VCaP (cell line): ENCODE measurements at regions not wholly inside any gene's neighbourhood (a gene's known extent, or its start where the extent isn't known, plus 50 kb on each side); places are given as distances from the start of the nearest gene placed in this dataset.
A peak's percentile ranks its signal among the peaks of the same experiment; 100 is the strongest.

Experiments used
- H3K27ac ChIP-seq: fragments of 450-650 bp; 2 replicates; pipeline ENCODE4 v1.5.1; 2017
- CTCF ChIP-seq: fragments of 450-650 bp; conservative IDR thresholded peaks from 2 replicates; pipeline ENCODE4 v1.5.1; 2017; ENCODE audit warnings: mild to moderate bottlenecking, moderate library complexity

DNA sequence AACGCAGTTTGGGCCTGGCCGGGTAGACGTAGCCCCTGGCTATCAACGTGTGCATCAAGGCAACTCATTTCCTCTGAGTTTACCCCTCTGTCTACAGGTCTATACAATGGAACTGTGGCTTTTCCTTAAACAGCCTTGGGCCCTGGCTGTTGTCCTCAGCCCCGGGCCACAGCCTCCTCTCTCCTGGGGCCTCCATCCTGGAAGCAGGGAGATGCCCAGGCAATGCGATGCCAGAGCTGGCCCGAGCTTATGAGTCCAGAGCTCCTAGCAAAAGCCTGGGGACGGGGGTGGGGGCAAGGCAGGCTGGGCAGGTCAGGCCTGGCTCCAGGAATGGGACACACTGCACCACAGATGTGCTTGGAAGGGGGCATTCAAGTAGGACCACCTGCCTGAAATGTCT, 89.6 kb upstream of the SMNDC1 start:
- H3K27ac ChIP-seq: no peak overlapping the region
- no peak for TF ChIP-seq CTCF

GRCh38 chr10:110394898-110395297, 90.2 kb upstream of the SMNDC1 start:
- TF ChIP-seq CTCF: no peak

DNA sequence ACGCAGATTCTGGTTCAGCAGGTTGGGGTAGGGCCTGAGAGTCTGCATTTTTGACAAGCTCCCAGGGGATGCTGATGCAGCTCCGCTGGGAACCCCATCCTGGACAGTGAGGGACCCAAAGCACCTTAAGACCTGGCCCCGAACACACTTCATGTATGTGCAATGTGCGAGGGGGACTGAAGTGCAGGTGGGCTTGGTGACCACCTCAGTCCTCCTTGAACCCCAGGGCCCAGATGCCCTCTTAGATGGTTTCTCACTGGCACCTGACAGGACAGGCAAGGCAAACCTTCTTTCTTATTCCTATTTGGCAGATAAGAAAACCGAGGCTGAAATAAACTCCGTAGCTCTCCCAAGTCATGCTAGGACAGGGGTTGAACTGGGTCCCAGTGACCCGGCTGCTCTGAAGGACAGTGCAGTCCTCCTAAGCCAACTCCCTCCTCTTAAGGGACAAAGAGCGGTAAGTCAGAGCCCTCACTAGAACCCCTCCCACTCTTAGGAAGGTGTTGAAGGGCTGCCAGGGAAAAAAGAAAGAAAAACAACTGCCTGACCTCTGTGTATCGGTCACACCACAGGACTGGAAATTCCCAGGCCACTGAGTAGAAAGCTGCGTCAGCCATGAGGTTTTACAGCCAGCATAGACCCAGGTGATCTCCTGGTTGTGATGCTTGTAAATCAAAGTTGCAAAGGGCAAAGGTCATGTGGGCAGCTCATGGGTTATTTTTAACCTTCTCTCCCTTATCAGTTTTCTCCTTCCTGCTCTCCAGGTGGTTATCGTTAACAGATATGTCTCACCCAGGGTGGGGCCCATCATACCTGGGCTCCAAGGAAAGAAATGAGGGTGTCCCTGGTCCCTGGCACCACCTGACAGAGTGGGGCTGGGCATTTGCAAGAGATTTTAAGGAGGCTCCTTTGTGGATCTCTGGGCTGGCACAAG, 90.9 kb upstream of the SMNDC1 start:
- TF ChIP-seq CTCF: no peak
- peak overlapping the region; percentile 29; the same call in 1 of the 2 replicates for H3K27ac ChIP-seq

More at GRCh38 chr10:110394898-110395297, 90.2 kb upstream of the SMNDC1 start:
- no peak overlapping the region for H3K27ac ChIP-seq

DNA sequence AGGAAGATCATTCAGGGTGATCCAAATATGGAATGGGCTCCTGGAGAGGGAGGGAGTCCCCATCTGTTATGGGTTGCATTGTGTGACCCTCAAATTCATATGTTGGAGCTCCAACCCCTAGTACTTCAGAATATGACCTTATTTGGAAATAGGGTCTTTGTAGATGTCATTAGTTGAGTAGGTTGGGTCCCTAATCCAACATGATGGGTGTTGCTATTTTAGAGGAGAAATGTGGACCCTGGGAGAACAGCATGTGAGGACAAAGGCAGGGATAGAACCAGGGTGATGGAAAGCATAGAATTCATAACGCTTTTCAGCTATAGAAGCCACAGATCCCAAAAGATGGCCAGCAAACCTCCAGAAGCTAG, 91.5 kb upstream of the SMNDC1 start:
- peak overlapping the region; percentile 29; the same call in 1 of the 2 replicates for H3K27ac ChIP-seq
- no peak for TF ChIP-seq CTCF

DNA sequence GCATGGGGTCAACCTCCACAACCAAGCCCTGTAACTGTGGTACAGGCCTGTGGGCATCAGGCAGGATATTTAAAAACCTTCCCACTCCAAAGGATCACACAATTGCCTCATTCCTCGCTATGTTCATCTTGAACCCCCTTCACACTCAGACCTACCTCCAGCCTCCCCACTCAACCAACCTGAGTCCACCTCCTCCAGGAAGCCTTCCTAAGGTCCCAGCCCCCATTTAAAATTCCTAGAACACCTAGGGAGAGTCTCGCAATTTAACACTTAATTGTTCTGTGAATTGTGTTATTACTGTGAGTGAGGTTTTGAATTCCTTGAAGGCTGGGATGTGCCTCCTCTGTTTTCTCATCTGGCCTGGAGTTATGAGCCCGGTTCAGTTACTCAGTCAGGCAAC, 93.1 kb upstream of the SMNDC1 start:
- H3K27ac ChIP-seq: no peak overlapping the region
- TF ChIP-seq CTCF: no peak

- no peak overlapping the region for H3K27ac ChIP-seq
- TF ChIP-seq CTCF: no peak
Measured at GRCh38 chr10:110398419-110399105, 93.8 kb upstream of the SMNDC1 start.
